ENCODE measurements at regions not wholly inside any gene's neighbourhood (a gene's known extent, or its start where the extent isn't known, plus 50 kb on each side); places are given as distances from the start of the nearest gene placed in this dataset.

GRCh38 chr9:104339692-104340091 lies 164.4 kb upstream of the OR13F1 start:
- Histone ChIP-seq H3K4me1 (ENCODE audit: control insufficient read depth in 2 of 2, insufficient read depth in 2 of 2, low read length in 2 of 2) (no peaks in the 10 kb centered on the region), H3K27me3 (replicated peaks in 1 of 4; ENCODE audit: control extremely low read depth in 1 of 4, control insufficient read depth in 3 of 4, insufficient read depth in 4 of 4, low read length in 3 of 4) (no peaks in the 10 kb centered on the region), H3K4me2 (replicated peaks; ENCODE audit: low read depth, low read length, poor library complexity, severe bottlenecking) (no peak overlapping the region), H3K79me2 (ENCODE audit: control insufficient read depth, insufficient read depth, low read length) (no peaks in the 10 kb centered on the region), H3K36me3 (replicated peaks in 1 of 2; ENCODE audit: control extremely low read depth in 1 of 2, control insufficient read depth in 1 of 2, extremely low read depth in 1 of 2, insufficient read depth in 2 of 2, low read length in 1 of 2) (no peaks in the 10 kb centered on the region), H2AFZ (ENCODE audit: insufficient read depth, low read depth, low read length, poor library complexity, severe bottlenecking) (no peak overlapping the region), H3K4me3 (ENCODE audit: control extremely low read depth in 1 of 5, extremely low read depth in 1 of 5, insufficient read depth in 1 of 5, low read depth in 2 of 5, low read length in 4 of 5) (no peak overlapping the region), H3K9me3 (ENCODE audit: control extremely low read depth in 1 of 3, control insufficient read depth in 2 of 3, insufficient read depth in 1 of 3, low read length in 2 of 3) (no peaks in the 10 kb centered on the region), H4K20me1 (ENCODE audit: control insufficient read depth, insufficient read depth, low read length, poor library complexity, severe bottlenecking) (no peaks in the 10 kb centered on the region), H3K9ac (ENCODE audit: low read length) (no peak overlapping the region), H3K27ac (ENCODE audit: low read length in 2 of 2) (no peak overlapping the region)
- no peak for TF ChIP-seq EZH2 (IDR thresholded peaks at IDR 0.05; ENCODE audit: borderline replicate concordance, insufficient read depth, low read depth, low read length, poor library complexity, severe bottlenecking)
- no peak for TF ChIP-seq CTCF (IDR thresholded peaks at IDR 0.05)
- POLR2A ChIA-PET = no interaction called here
- no peak for DNase-seq
- Mint-ChIP-seq H3K27me3 (no peaks in the 10 kb centered on the region), H3K4me3 (no peak overlapping the region), H3K27ac (no peak overlapping the region), H3K9me3 (ENCODE audit: insufficient read depth) (peaks cover 2% of the 10 kb centered on the region), H3K4me1 (no peaks in the 10 kb centered on the region)
- intact Hi-C loops (cut with micrococcal nuclease) = no loop called here
- CTCF ChIA-PET = no interaction called here
- ATAC-seq (ENCODE audit: low read depth) = no peak

GRCh38 chr9:104342552-104342951 lies 161.5 kb upstream of the OR13F1 start:
- ChIA-PET POLR2A (no interaction called here), CTCF (no interaction called here)
- Histone ChIP-seq H3K9ac (ENCODE audit: low read length) (no peak overlapping the region), H3K4me3 (ENCODE audit: control extremely low read depth in 1 of 5, extremely low read depth in 1 of 5, insufficient read depth in 1 of 5, low read depth in 2 of 5, low read length in 4 of 5) (no peak overlapping the region), H3K36me3 (replicated peaks in 1 of 2; ENCODE audit: control extremely low read depth in 1 of 2, control insufficient read depth in 1 of 2, extremely low read depth in 1 of 2, insufficient read depth in 2 of 2, low read length in 1 of 2) (no peaks in the 10 kb centered on the region), H3K4me1 (ENCODE audit: control insufficient read depth in 2 of 2, insufficient read depth in 2 of 2, low read length in 2 of 2) (no peaks in the 10 kb centered on the region), H4K20me1 (ENCODE audit: control insufficient read depth, insufficient read depth, low read length, poor library complexity, severe bottlenecking) (no peaks in the 10 kb centered on the region), H3K9me3 (ENCODE audit: control extremely low read depth in 1 of 3, control insufficient read depth in 2 of 3, insufficient read depth in 1 of 3, low read length in 2 of 3) (no peaks in the 10 kb centered on the region), H3K27me3 (replicated peaks in 1 of 4; ENCODE audit: control extremely low read depth in 1 of 4, control insufficient read depth in 3 of 4, insufficient read depth in 4 of 4, low read length in 3 of 4) (no peaks in the 10 kb centered on the region), H3K27ac (ENCODE audit: low read length in 2 of 2) (no peak overlapping the region), H2AFZ (ENCODE audit: insufficient read depth, low read depth, low read length, poor library complexity, severe bottlenecking) (no peak overlapping the region), H3K4me2 (replicated peaks; ENCODE audit: low read depth, low read length, poor library complexity, severe bottlenecking) (no peak overlapping the region), H3K79me2 (ENCODE audit: control insufficient read depth, insufficient read depth, low read length) (no peaks in the 10 kb centered on the region)
- ATAC-seq (ENCODE audit: low read depth) (no peak), DNase-seq (no peak)
- no peak for TF ChIP-seq CTCF (IDR thresholded peaks at IDR 0.05)
- TF ChIP-seq EZH2 (IDR thresholded peaks at IDR 0.05; ENCODE audit: borderline replicate concordance, insufficient read depth, low read depth, low read length, poor library complexity, severe bottlenecking) = no peak
- WGBS (ENCODE audit: insufficient coverage) = no CpG with 5 or more reads among the region's 3 CpGs
- intact Hi-C loops (cut with micrococcal nuclease) = no loop called here
- Mint-ChIP-seq H3K27me3 (no peaks in the 10 kb centered on the region), H3K27ac (no peak overlapping the region), H3K4me1 (no peaks in the 10 kb centered on the region), H3K9me3 (ENCODE audit: insufficient read depth) (no peaks in the 10 kb centered on the region), H3K4me3 (no peak overlapping the region)
